GM19395 (cell line): ENCODE measurements at regions not wholly inside any gene's neighbourhood (a gene's known extent, or its start where the extent isn't known, plus 50 kb on each side); places are given as distances from the start of the nearest gene placed in this dataset.

Source experiments
- ATAC-seq: cut with Tn5 transposase; IDR thresholded peaks from one replicate; pipeline ENCODE4 v1.9.1; 2021; ENCODE audit warnings: mild to moderate bottlenecking, moderate library complexity; ENCODE audit not compliant: unreplicated experiment

- ATAC-seq: no peak
Observed at GRCh38 chr11:19306179-19306944, 65.6 kb upstream of the E2F8 start.

GRCh38 chr11:19301361-19301760 lies 60.6 kb upstream of the E2F8 start:
- ATAC-seq: no peak

GRCh38 chr11:19294444-19294843 lies 53.7 kb upstream of the E2F8 start:
- no peak for ATAC-seq

GRCh38 chr11:19291064-19291463 lies 50.3 kb upstream of the E2F8 start:
- ATAC-seq: no peak
